GM12864 (cell line): ENCODE measurements at regions not wholly inside any gene's neighbourhood (a gene's known extent, or its start where the extent isn't known, plus 50 kb on each side); places are given as distances from the start of the nearest gene placed in this dataset.

ENCODE experiments used
- DNase-seq: peaks from one replicate; pipeline ENCODE4 v3.0.0-alpha.2; 2011; ENCODE audit warnings: low read depth
- H3K4me3 ChIP-seq: 2 replicates; pipeline ENCODE4 v1.5.1; 2011; ENCODE audit warnings: mild to moderate bottlenecking, low read depth, low read length, control low read depth
- CTCF ChIP-seq: IDR thresholded peaks from 2 replicates; pipeline ENCODE4 v1.5.1; 2011; ENCODE audit warnings: low read depth, mild to moderate bottlenecking, moderate library complexity, low read length, control low read depth, inconsistent platforms; ENCODE audit errors: missing control alignments

GRCh38 chr13:70895599-70895998 lies 787.3 kb upstream of the KLHL1 start:
- DNase-seq, result no peak
- no peak for TF ChIP-seq CTCF
- H3K4me3 ChIP-seq, result no peak overlapping the region

GRCh38 chr13:70894258-70894657 lies 786.0 kb upstream of the KLHL1 start:
- no peak overlapping the region for H3K4me3 ChIP-seq
- TF ChIP-seq CTCF, result no peak
- DNase-seq, result no peak

- no peak for TF ChIP-seq CTCF
- DNase-seq, result no peak
Measured at GRCh38 chr13:70893832-70894231, 785.6 kb upstream of the KLHL1 start.

GRCh38 chr13:70890289-70890688 lies 782.0 kb upstream of the KLHL1 start:
- DNase-seq, result no peak
- no peak overlapping the region for H3K4me3 ChIP-seq
- TF ChIP-seq CTCF, result no peak

More at GRCh38 chr13:70893832-70894231, 785.6 kb upstream of the KLHL1 start:
- H3K4me3 ChIP-seq, result no peak overlapping the region

GRCh38 chr13:70889163-70889562 lies 780.9 kb upstream of the KLHL1 start:
- no peak for TF ChIP-seq CTCF
- no peak overlapping the region for H3K4me3 ChIP-seq
- no peak for DNase-seq

- no peak overlapping the region for H3K4me3 ChIP-seq
- DNase-seq, result no peak
- no peak for TF ChIP-seq CTCF
Measured at GRCh38 chr13:70884196-70884595, 775.9 kb upstream of the KLHL1 start.

GRCh38 chr13:70874636-70875035 lies 766.4 kb upstream of the KLHL1 start:
- TF ChIP-seq CTCF, result no peak
- no peak for DNase-seq
- no peak overlapping the region for H3K4me3 ChIP-seq
